ENCODE measurements at regions not wholly inside any gene's neighbourhood (a gene's known extent, or its start where the extent isn't known, plus 50 kb on each side); places are given as distances from the start of the nearest gene placed in this dataset.

- no peak for TF ChIP-seq EZH2 (IDR thresholded peaks at IDR 0.05; ENCODE audit: insufficient read depth, poor library complexity, severe bottlenecking)
- TF ChIP-seq EZH2phosphoT487 (IDR thresholded peaks at IDR 0.05; ENCODE audit: insufficient read depth, low read depth): no peak
Observed at GRCh38 chr3:54003136-54003535, 111.5 kb upstream of the SELENOK start.

Data from GM23248 (cell line).